ENCODE measurements at regions not wholly inside any gene's neighbourhood (a gene's known extent, or its start where the extent isn't known, plus 50 kb on each side); places are given as distances from the start of the nearest gene placed in this dataset.

DNA sequence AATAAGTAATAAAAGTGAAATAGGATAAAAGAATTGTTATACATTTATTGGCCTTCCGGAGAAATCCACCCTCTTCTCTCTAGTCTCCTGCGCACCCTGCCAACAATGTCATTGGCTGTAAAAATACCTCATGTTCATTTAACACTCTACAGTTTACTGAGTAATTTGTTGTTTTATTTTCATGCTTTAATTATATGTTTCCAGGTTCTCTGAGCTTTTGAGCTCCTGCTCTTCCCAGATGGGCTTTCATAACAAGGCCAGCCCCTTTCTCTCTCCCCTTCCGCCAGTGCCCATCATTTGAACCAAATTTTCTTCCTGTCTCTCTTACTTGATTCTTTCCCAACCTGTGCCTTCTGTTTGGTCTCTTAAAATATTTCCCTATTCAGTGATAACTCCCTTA lies 144.6 kb upstream of the PRSS1 start:
- POLR2A ChIA-PET, result no interaction called here
- no peak for ATAC-seq
- no peaks in the 10 kb centered on the region for H3K9me3 ChIP-seq (ENCODE audit: low read length)
- no peak overlapping the region for H3K4me3 ChIP-seq (replicated peaks in 1 of 3; ENCODE audit: insufficient read depth in 1 of 3, low read depth in 2 of 3, low read length in 3 of 3)
- no TSS peak for BruUV-seq (replicated peaks)
- H3K9ac ChIP-seq (ENCODE audit: insufficient read depth, low read depth, low read length), result no peak overlapping the region
- no peaks in the 10 kb centered on the region for H4K20me1 ChIP-seq (ENCODE audit: insufficient read depth, low read length)
- in situ Hi-C loops (cut with HindIII; ENCODE audit: extremely low pct_ligation_motif_present, low pct_unique_long_range_greater_than_20kb) (no loop called here), intact Hi-C loops (cut with micrococcal nuclease; ENCODE audit: unreplicated experiment) (loop anchor here (1.0 kb wide), 1 partner anchor 179 kb away; no protein-coding TSS in a partner anchor)
- CTCF ChIA-PET (ENCODE audit: low intra/inter-chr PET ratio, low total read pairs), result no interaction called here
- H3K4me2 ChIP-seq (ENCODE audit: low read depth, low read length), result no peak overlapping the region
- H3K27ac ChIP-seq (ENCODE audit: extremely low read length, insufficient read depth, low read length), result no peak overlapping the region
- H2AFZ ChIP-seq (ENCODE audit: low read length), result no peak overlapping the region
- peaks cover 0 to 1% of the 10 kb centered on the region in 2 experiments; a peak in 2 of 5 replicates for H3K27me3 ChIP-seq (ENCODE audit: control insufficient read depth in 1 of 2, insufficient read depth in 2 of 2, low read length in 2 of 2)
- H3K4me1 ChIP-seq (ENCODE audit: insufficient read depth, low read length), result no peaks in the 10 kb centered on the region
- DNase-seq (ENCODE audit: low spot score), result no peak
- whole genome bisulfite sequencing (ENCODE audit: low lambda C conversion rate), result 63% methylated on average over 3 of the region's 3 CpGs
- no peak for FAIRE-seq
- no peak for TF ChIP-seq ZNF816 (CRISPR knock-in tag; IDR thresholded peaks at IDR 0.05; ENCODE audit: borderline replicate concordance)
- TF ChIP-seq, protein P1, sequence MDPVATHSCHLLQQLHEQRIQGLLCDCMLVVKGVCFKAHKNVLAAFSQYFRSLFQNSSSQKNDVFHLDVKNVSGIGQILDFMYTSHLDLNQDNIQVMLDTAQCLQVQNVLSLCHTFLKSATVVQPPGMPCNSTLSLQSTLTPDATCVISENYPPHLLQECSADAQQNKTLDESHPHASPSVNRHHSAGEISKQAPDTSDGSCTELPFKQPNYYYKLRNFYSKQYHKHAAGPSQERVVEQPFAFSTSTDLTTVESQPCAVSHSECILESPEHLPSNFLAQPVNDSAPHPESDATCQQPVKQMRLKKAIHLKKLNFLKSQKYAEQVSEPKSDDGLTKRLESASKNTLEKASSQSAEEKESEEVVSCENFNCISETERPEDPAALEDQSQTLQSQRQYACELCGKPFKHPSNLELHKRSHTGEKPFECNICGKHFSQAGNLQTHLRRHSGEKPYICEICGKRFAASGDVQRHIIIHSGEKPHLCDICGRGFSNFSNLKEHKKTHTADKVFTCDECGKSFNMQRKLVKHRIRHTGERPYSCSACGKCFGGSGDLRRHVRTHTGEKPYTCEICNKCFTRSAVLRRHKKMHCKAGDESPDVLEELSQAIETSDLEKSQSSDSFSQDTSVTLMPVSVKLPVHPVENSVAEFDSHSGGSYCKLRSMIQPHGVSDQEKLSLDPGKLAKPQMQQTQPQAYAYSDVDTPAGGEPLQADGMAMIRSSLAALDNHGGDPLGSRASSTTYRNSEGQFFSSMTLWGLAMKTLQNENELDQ (CRISPR knock-in tag; IDR thresholded peaks at IDR 0.05; ENCODE audit: borderline replicate concordance), result no peak
- TF ChIP-seq ZFYVE20 (CRISPR knock-in tag; IDR thresholded peaks at IDR 0.05; ENCODE audit: borderline replicate concordance, low read depth), result no peak
- TF ChIP-seq, protein P2, sequence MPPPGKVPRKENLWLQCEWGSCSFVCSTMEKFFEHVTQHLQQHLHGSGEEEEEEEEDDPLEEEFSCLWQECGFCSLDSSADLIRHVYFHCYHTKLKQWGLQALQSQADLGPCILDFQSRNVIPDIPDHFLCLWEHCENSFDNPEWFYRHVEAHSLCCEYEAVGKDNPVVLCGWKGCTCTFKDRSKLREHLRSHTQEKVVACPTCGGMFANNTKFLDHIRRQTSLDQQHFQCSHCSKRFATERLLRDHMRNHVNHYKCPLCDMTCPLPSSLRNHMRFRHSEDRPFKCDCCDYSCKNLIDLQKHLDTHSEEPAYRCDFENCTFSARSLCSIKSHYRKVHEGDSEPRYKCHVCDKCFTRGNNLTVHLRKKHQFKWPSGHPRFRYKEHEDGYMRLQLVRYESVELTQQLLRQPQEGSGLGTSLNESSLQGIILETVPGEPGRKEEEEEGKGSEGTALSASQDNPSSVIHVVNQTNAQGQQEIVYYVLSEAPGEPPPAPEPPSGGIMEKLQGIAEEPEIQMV (CRISPR knock-in tag; IDR thresholded peaks at IDR 0.05; ENCODE audit: low read depth), result no peak
- TF ChIP-seq, protein P3, sequence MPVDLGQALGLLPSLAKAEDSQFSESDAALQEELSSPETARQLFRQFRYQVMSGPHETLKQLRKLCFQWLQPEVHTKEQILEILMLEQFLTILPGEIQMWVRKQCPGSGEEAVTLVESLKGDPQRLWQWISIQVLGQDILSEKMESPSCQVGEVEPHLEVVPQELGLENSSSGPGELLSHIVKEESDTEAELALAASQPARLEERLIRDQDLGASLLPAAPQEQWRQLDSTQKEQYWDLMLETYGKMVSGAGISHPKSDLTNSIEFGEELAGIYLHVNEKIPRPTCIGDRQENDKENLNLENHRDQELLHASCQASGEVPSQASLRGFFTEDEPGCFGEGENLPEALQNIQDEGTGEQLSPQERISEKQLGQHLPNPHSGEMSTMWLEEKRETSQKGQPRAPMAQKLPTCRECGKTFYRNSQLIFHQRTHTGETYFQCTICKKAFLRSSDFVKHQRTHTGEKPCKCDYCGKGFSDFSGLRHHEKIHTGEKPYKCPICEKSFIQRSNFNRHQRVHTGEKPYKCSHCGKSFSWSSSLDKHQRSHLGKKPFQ (CRISPR knock-in tag; IDR thresholded peaks at IDR 0.05; ENCODE audit: insufficient replicate concordance), result no peak
- TF ChIP-seq POLR2G (IDR thresholded peaks at IDR 0.05; ENCODE audit: low read depth, low read length), result no peak
- TF ChIP-seq, protein P4, sequence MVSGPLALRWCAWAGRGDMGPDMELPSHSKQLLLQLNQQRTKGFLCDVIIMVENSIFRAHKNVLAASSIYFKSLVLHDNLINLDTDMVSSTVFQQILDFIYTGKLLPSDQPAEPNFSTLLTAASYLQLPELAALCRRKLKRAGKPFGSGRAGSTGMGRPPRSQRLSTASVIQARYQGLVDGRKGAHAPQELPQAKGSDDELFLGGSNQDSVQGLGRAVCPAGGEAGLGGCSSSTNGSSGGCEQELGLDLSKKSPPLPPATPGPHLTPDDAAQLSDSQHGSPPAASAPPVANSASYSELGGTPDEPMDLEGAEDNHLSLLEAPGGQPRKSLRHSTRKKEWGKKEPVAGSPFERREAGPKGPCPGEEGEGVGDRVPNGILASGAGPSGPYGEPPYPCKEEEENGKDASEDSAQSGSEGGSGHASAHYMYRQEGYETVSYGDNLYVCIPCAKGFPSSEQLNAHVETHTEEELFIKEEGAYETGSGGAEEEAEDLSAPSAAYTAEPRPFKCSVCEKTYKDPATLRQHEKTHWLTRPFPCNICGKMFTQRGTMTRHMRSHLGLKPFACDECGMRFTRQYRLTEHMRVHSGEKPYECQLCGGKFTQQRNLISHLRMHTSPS (CRISPR knock-in tag; IDR thresholded peaks at IDR 0.05; ENCODE audit: low read depth), result no peak
- no peak for TF ChIP-seq CAMTA2 (CRISPR knock-in tag; IDR thresholded peaks at IDR 0.05; ENCODE audit: borderline replicate concordance)
- H3K79me2 ChIP-seq (ENCODE audit: insufficient read depth, low read length), result no peaks in the 10 kb centered on the region
- no peaks in the 10 kb centered on the region for H3K36me3 ChIP-seq (replicated peaks in 1 of 2; ENCODE audit: control insufficient read depth in 1 of 2, insufficient read depth in 2 of 2, low read length in 2 of 2)
